MM.1S (cell line): ENCODE measurements at regions not wholly inside any gene's neighbourhood (a gene's known extent, or its start where the extent isn't known, plus 50 kb on each side); places are given as distances from the start of the nearest gene placed in this dataset.

Experiments used
- CTCF ChIP-seq: fragments of 300-600 bp; sonication (generic); IDR thresholded peaks from 2 replicates; pipeline ENCODE4 v1.5.1; 2016; ENCODE audit warnings: antibody characterized with exemption, low read length, mixed read lengths
- EZH2phosphoT487 ChIP-seq: fragments of 300-600 bp; sonication (generic); IDR thresholded peaks from 2 replicates; pipeline ENCODE4 v1.6.1; 2018; ENCODE audit warnings: antibody characterized with exemption, low read length

GRCh38 chr13:84686458-84686857 lies 804.2 kb upstream of the SLITRK1 start:
- TF ChIP-seq CTCF (no peak), EZH2phosphoT487 (no peak)
